Left ventricle myocardium superior (tissue), 1 donor: ENCODE measurements at regions not wholly inside any gene's neighbourhood (a gene's known extent, or its start where the extent isn't known, plus 50 kb on each side); places are given as distances from the start of the nearest gene placed in this dataset.
"Not testable (repeated sequence)": the region's sequence is repeated elsewhere in the genome, so short reads cannot be mapped to it uniquely, and the experiment has no call there.

Experiments
- ATAC-seq: fragments of 200-7000 bp; cut with Tn5 transposase; one replicate; pipeline ENCODE4 v1.9.1; 2020; ENCODE audit warnings: mild to moderate bottlenecking, moderate library complexity
- DNase-seq: peaks from one replicate; pipeline ENCODE4 v3.0.0-alpha.2; 2020
- intact Hi-C: fragments of 100-400 bp; cut with micrococcal nuclease; formaldehyde crosslinking; loops from one replicate; pipeline ENCODE4 v1.11.0; 2022
- donor health status: DM: no; HTN: yes; CAD: no; lungs with severe emphysema.

DNA sequence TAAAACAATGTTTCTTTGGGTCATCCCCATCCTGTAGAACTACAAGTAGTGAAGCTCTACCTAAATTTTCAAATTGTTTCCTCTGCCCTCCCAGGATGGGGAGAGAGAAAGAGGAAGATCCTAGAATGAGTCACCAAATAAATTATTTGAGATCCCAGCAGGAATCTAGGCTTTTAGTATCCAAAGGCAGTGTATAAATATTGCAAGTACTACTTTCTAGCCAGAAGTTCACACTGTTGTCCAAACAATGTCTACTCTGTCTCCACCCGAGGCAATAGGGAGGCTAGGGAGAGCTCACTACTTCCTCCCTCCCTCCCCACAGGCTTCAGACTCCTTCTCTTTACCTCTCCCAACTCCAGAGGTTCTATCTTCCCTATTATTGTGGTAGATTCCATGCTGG is 362.8 kb downstream of the MRPS30 start:
- intact Hi-C loops: no loop called here
- ATAC-seq: no peak
- DNase-seq: no peak

- DNase-seq, intact Hi-C loops, ATAC-seq: not testable (repeated sequence)
Measured at GRCh38 chr5:45172634-45173033, 363.9 kb downstream of the MRPS30 start.

- intact Hi-C loops: no loop called here
- ATAC-seq (no peak), DNase-seq (no peak)
Measured at GRCh38 chr5:45179686-45180085, 370.9 kb downstream of the MRPS30 start.

- ATAC-seq: no peak
- intact Hi-C loops: no loop called here
- DNase-seq: no peak
Measured at GRCh38 chr5:45189042-45189441, 380.3 kb downstream of the MRPS30 start.

DNA sequence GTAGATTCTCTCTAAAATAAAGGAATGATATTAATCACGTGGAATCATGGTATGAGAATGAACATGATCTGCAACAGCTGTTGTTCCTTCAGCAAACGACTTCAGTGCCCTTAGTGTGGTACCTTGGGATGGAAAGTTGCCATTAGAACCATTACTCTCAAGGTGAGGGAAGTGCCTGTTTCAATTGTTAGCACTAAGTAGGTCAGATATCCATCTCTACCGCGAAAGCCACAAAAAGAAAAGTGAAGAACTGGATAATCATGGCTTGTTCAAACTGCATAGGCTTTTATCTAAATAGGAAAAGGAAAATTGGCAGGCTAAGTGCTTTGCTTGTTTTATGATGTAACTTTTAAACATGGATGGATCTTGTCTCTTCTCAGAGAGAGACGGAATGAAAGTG is 380.7 kb downstream of the MRPS30 start:
- DNase-seq (no peak), ATAC-seq (no peak)
- intact Hi-C loops: no loop called here

DNA sequence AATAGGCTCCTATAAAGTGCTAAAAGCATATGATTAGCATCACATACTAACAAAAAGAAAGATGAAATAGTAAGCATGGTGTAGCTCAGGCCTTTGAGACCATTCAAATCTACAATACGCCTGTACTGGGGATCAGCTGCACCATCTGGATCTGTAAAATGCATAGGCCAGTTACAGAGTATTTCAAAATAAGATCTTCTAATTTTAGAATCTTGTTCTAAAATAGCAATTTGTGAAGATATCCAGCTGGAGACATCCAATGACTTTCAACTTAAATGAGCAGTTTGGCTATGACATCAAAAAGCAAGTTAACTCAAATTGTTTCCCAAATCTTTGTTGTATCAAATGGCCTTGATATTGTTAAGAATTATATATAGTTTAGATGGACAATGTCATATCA is 386.3 kb downstream of the MRPS30 start:
- no peak for ATAC-seq
- intact Hi-C loops: no loop called here
- DNase-seq: no peak
